HG02623 (cell line): ENCODE measurements at regions not wholly inside any gene's neighbourhood (a gene's known extent, or its start where the extent isn't known, plus 50 kb on each side); places are given as distances from the start of the nearest gene placed in this dataset.

Experiments used
- ATAC-seq: cut with Tn5 transposase; IDR thresholded peaks from one replicate; pipeline ENCODE4 v1.9.1; 2021; ENCODE audit warnings: moderate library complexity; ENCODE audit not compliant: unreplicated experiment

- peak; percentile 98 for ATAC-seq
Measured at GRCh38 chr7:35537067-35538023, 157.6 kb downstream of the HERPUD2 start.

DNA sequence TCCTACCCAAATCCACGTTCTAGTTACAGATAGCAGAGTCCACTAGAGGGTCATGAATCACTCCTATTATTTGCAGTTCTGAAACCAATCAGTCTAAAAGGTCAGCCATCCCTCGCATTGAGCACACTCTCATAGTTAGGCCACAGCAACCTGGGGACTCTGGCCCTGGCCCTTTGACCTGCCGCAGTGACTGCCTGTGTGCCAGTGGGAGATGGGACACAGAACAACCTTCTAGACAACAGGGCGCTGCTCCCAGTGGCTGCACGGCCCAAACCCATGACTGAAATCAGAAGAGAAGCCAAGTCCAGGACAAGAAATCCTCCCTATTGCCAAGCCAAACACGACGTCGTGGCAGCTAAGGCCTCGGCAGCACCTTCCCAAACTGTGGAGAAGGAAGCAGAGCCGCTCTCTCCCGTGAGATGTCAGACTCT is 158.5 kb downstream of the HERPUD2 start:
- no peak for ATAC-seq

DNA sequence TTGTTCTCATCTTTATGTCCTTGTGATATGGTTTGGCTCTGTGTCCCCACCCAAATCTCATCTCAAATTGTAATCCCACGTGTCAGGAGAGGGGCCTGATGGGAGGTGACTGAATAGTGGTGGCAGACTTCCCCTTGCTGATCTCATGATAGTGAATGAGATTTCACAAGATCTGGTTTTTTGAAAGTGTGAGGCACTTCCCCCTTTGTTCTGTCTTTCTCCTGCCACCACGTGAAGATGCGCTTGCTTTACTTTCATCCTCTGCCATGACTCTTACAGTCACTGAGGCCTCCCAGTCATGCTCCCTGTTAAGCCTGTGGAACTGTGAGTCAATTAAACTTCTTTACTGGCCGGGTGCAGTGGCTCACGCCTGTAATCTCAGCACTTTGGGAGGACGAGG is 161.0 kb downstream of the HERPUD2 start:
- no peak for ATAC-seq

GRCh38 chr7:35530124-35531109 is 164.5 kb downstream of the HERPUD2 start:
- ATAC-seq, result no peak

GRCh38 chr7:35529713-35530112 is 165.2 kb downstream of the HERPUD2 start:
- ATAC-seq, result no peak

DNA sequence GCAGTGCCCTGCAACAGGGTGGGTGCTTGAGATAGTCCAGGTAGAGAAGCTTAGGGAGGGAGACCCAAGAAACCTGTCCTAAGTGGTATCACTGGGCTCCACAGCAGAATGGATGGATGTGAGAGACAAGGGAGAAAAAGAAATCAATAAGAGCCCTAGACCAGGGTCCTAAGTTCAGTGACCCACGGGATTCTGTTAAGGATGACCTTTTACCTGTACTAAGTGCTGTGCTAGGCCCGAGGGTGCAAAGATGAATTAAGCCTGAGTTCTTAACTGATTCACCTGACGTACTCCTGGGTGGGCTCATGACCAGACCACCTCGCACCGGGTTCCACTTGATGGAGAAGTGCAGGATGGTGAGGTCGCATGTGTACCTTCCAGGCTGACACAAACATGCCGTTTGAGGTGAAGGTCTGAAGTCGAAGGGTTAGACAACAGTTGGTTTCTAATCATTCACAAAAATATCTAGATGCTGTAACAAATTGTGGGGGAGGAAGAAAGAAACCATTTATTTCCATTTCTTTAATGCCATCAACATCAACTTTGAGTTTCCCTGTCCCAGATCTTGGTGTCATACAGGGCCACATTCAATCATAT is 166.5 kb downstream of the HERPUD2 start:
- ATAC-seq, result no peak

- no peak for ATAC-seq
Measured at GRCh38 chr7:35526645-35527044, 168.3 kb downstream of the HERPUD2 start.

DNA sequence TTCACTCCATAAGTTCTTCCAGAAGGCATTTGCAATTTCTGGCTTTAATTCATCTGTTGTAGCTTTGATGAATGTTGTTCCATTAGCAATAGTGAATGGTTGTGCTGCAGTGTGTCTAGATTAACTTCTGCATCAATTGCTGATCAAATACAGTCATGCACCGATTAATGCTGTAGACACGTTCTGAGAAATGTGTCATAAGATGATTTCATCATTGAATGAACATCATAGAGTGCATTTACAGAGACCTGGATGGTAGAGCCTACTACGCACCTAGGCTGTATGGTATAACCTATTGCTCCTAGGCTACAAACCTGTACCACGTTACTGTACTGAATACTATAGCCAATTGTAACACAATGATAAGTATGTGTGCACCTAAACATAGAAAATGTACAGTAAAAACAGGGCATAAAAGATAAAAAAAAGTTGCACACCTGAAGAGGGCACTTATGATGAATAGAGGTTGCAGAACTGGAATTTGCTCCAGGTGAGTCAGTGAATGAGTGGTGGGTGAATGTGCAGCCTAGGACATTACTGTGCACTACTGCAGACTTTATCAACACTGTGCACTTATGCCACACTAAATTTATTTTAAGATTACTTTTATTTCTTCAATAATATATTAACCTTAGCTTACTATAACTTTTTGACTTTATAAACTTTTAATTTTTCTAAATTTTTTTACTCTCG is 170.7 kb downstream of the HERPUD2 start:
- ATAC-seq, result no peak

DNA sequence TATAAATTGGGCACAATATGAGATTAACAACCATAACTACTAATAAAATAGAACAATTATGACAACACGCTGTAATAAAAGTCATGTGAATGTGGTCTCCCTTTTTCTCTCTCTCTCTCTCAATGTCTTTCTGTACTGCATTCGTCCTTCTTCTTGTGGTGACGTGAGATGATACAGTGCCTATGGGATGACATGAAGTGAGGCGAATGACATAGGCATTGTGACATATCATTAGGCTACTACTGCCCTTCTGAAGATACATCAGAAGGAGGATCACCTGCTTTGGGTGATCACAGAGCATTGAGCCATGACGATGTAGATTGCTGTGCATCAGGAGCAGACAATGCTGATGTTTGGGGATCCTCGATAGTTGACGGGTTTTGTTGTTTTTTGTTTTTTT is 171.6 kb downstream of the HERPUD2 start:
- ATAC-seq, result no peak

GRCh38 chr7:35522697-35523096 is 172.2 kb downstream of the HERPUD2 start:
- no peak for ATAC-seq

DNA sequence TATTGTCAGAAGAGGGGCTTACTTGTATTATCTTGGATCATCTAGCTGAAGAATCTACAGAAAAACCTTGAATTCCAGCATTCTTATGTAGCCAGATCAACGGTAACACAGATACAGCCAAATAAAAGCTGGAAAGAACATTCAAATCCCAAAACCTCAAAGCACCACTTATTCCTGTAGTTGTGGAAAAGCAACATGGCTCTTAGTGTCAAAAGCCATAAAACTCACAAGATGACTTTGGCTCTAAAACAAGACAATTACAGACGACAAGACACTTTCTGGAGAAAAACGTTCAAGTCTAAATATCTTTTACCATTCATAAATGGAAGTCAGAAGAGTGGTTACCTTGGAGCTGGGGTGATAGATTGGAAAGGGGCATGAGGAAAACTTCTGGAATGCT is 173.0 kb downstream of the HERPUD2 start:
- no peak for ATAC-seq

DNA sequence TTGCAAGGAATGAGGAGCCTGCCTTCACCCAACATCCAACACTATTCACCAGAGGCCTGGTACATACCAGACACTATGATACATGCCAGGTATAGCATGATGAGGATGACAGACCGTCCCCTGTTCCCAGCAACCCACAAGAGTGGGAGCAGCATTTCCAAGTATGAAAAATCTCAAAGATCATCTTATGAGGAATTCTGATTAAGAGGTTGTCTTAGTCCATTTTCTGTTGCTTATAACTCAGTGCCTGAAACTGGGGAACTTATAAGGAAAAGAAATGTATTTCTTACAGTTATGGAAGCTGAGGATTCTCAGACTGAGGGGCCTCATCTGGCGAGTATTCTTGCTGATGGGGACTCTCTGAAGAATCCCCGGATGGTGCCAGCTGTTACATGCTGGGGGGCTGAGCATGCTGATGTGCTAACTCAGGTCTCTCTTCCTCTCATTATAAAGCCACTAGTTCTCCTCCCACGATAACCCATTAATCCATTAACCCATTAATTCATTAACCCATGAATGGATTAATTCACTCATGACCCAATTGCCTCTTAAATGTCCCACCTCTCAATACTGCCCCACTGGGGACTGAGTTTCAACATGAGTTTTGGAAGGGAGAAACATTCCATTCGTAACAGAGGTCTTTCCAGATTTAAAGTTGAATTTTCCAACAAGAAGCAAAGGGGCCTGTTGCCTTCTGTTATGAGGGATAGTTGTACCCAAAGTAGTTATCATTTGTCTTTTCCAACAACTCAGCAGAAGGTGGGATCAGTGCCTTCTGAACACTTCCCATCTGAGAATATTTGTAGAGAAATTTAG is 173.9 kb downstream of the HERPUD2 start:
- no peak for ATAC-seq

- peak; percentile 83 for ATAC-seq
Measured at GRCh38 chr7:35519971-35520809, 174.7 kb downstream of the HERPUD2 start.

DNA sequence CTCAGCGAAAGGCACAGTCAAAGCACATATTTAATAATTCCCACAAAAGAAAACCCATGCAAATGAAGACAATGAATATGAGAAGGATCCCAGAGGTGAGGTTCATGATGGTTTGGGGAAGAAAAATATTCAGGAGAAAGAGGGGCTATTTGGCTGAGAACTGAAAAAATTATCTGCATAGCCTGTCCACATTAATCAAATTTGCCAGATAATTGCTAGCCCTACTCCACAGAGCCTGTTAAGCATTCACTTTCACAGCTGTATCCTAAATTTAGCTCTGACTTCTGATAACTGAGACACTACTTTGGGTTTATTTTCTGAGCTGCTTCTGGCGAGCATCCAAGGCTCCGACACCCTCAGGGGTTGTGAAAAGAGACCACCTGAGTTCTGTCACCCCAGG is 176.2 kb downstream of the HERPUD2 start:
- ATAC-seq, result no peak

GRCh38 chr7:35516498-35516897 is 178.4 kb downstream of the HERPUD2 start:
- ATAC-seq, result no peak

DNA sequence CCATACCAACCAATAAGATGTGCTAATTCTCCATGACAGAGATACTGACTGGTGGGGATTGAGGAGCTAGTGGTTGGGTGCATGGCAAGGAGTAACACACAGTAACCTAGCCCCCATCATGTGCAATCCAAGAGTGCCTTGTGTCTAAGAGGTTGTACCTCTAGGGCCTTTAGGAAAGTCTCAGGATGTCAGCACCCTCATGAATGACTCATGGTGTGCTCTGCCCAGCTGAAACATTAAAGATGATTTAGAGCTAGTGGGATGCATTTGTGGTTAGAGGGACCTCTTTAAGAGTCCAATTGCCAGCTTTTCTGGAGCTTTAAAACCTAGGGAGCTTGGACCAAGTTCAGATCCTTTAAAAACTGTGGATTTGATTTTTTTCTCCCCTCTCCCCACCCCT is 181.1 kb downstream of the HERPUD2 start:
- ATAC-seq, result no peak

- no peak for ATAC-seq
Measured at GRCh38 chr7:35513195-35513594, 181.7 kb downstream of the HERPUD2 start.

GRCh38 chr7:35512716-35513115 is 182.2 kb downstream of the HERPUD2 start:
- no peak for ATAC-seq
